ENCODE measurements at regions not wholly inside any gene's neighbourhood (a gene's known extent, or its start where the extent isn't known, plus 50 kb on each side); places are given as distances from the start of the nearest gene placed in this dataset.

DNA sequence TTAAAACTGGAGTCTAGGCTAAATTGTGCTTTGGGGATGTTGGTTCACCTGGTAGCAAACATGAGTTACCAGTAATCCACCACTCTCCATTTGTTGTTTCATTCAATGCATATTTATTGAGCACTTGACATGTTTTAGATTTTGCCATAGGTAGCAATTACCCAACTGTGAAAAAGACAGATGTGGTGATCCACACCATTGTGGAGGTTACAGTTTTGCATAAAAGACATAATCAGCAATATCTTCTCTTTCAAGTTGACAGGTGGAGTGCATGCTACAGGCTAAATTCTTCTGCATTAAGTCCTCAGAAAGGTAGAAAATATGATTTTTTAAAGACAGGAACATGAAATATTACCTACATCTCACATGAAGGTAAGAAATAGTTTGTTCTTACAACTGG is 143.0 kb upstream of the TSHZ2 start:
- TF ChIP-seq TAF1 (IDR thresholded peaks at IDR 0.05; ENCODE audit: low read depth, low read length) (no peak), POLR2AphosphoS5 (IDR thresholded peaks at IDR 0.05; ENCODE audit: low read depth, low read length) (no peak), POLR2A (IDR thresholded peaks at IDR 0.05; ENCODE audit: low read depth, low read length) (no peak)
